ENCODE measurements at regions not wholly inside any gene's neighbourhood (a gene's known extent, or its start where the extent isn't known, plus 50 kb on each side); places are given as distances from the start of the nearest gene placed in this dataset.

GRCh38 chr2:234128606-234129005 lies 78.1 kb downstream of the SPP2 start:
- no peak overlapping the region for H2AFZ ChIP-seq (ENCODE audit: low read length)
- no peak overlapping the region for H3K4me2 ChIP-seq (ENCODE audit: low read depth, low read length)
- no peaks in the 10 kb centered on the region for H4K20me1 ChIP-seq (ENCODE audit: insufficient read depth, low read length)
- no peak overlapping the region for H3K27ac ChIP-seq (ENCODE audit: low read length)
- H3K4me3 ChIP-seq (ENCODE audit: low read length): no peak overlapping the region
- H3K9me2 ChIP-seq (replicated peaks; ENCODE audit: insufficient read depth, low read length): no peaks in the 10 kb centered on the region
- DNase-seq: no peak
- H3F3A ChIP-seq (ENCODE audit: insufficient read depth, low read length): no peaks in the 10 kb centered on the region
- H3K27me3 ChIP-seq (replicated peaks; ENCODE audit: insufficient read depth, low read length): no peaks in the 10 kb centered on the region
- no peak for TF ChIP-seq EZH2phosphoT487 (IDR thresholded peaks at IDR 0.05; ENCODE audit: low read length)
- TF ChIP-seq CTCF (IDR thresholded peaks at IDR 0.05; ENCODE audit: low read length): no peak
- TF ChIP-seq EZH2 (optimal IDR thresholded peaks at IDR 0.05; ENCODE audit: low read depth, low read length): no peak
- H3K36me3 ChIP-seq (replicated peaks; ENCODE audit: insufficient read depth, low read length): no peaks in the 10 kb centered on the region
- H3K9ac ChIP-seq (ENCODE audit: low read length): no peak overlapping the region
- no peaks in the 10 kb centered on the region for H3K4me1 ChIP-seq (ENCODE audit: low read length)
- no peaks in the 10 kb centered on the region for H3K79me2 ChIP-seq (ENCODE audit: low read length)
- H3K9me3 ChIP-seq (replicated peaks; ENCODE audit: insufficient read depth, low read length): no peaks in the 10 kb centered on the region
